ENCODE measurements at regions not wholly inside any gene's neighbourhood (a gene's known extent, or its start where the extent isn't known, plus 50 kb on each side); places are given as distances from the start of the nearest gene placed in this dataset.

DNA sequence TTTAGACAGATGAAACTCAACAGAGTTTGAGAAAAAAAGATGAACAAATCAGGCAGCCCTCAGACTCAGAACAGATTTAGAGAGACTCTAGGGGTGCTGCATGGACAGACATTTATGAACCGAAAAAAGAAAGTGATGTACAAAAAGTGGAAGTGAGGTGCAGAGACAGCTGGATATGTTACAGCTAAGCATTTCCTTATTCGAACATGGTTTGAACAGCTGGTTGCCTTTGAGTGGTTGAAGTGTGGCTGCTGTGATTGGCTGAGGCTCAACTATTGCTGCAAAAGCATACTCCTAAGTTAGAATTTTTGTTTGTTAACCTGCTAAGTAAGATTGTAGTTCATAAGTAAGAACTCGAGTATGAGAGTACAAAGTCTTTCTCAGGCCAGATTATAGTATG, 331.5 kb upstream of the PABPC4L start:
- no peak for TF ChIP-seq CTCF (IDR thresholded peaks at IDR 0.05; ENCODE audit: insufficient read depth, low read length, poor library complexity, severe bottlenecking)
- no peak for DNase-seq (ENCODE audit: low read depth)
- H3K36me3 ChIP-seq (ENCODE audit: control insufficient read depth, insufficient read depth, low read length), result no peaks in the 10 kb centered on the region
- H3K27me3 ChIP-seq (ENCODE audit: control insufficient read depth, insufficient read depth, low read length), result no peaks in the 10 kb centered on the region
- no peak overlapping the region for H3K4me3 ChIP-seq (ENCODE audit: low read depth, low read length)

DNA sequence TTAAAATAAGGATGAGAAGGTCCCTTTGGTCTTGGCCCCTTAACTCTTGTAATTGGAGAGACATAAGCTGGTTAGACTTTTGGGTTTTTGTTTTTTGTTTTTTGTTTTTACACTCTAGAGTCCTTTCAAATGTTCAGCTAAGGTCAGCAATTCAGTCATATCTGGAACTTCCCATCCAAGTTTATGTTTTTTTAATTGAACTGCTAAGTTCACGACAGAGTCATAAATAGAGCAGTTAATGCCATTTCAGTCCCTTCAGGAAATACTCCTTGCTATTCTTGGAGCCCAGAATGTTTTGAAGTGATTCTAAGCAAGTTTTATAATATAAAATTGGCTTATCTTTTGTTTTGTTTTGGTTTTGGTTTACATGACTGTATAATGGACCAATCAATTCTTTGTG, 329.4 kb upstream of the PABPC4L start:
- Histone ChIP-seq H3K4me3 (ENCODE audit: low read depth, low read length) (no peak overlapping the region), H3K27me3 (ENCODE audit: control insufficient read depth, insufficient read depth, low read length) (no peaks in the 10 kb centered on the region), H3K36me3 (ENCODE audit: control insufficient read depth, insufficient read depth, low read length) (no peaks in the 10 kb centered on the region)
- no peak for DNase-seq (ENCODE audit: low read depth)
- TF ChIP-seq CTCF (IDR thresholded peaks at IDR 0.05; ENCODE audit: insufficient read depth, low read length, poor library complexity, severe bottlenecking), result no peak

DNA sequence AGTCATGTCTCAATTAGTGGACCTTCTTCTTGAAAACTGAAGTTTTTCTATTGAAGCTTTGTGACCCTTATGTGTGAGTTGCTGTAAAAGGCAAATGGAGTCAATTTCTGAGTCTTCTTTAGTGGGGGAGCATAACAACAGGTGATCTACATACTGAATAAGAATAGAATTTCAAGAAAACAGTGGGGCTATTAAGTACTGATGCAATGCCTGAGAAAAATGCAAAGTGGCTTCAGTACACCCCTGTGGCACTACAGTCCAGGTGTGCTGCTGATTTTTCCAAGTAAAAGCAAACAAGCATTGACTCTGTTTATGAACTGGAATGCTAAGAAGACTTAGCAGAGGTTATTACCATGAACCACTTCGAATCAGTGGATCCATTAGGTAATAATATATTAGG, 328.0 kb upstream of the PABPC4L start:
- TF ChIP-seq CTCF (IDR thresholded peaks at IDR 0.05; ENCODE audit: insufficient read depth, low read length, poor library complexity, severe bottlenecking), result no peak
- no peaks in the 10 kb centered on the region for H3K36me3 ChIP-seq (ENCODE audit: control insufficient read depth, insufficient read depth, low read length)
- H3K27me3 ChIP-seq (ENCODE audit: control insufficient read depth, insufficient read depth, low read length), result no peaks in the 10 kb centered on the region
- no peak for DNase-seq (ENCODE audit: low read depth)
- no peak overlapping the region for H3K4me3 ChIP-seq (ENCODE audit: low read depth, low read length)

GRCh38 chr4:134518574-134519217, 317.1 kb upstream of the PABPC4L start:
- no peak for DNase-seq (ENCODE audit: low read depth)
- no peak for TF ChIP-seq CTCF (IDR thresholded peaks at IDR 0.05; ENCODE audit: insufficient read depth, low read length, poor library complexity, severe bottlenecking)

DNA sequence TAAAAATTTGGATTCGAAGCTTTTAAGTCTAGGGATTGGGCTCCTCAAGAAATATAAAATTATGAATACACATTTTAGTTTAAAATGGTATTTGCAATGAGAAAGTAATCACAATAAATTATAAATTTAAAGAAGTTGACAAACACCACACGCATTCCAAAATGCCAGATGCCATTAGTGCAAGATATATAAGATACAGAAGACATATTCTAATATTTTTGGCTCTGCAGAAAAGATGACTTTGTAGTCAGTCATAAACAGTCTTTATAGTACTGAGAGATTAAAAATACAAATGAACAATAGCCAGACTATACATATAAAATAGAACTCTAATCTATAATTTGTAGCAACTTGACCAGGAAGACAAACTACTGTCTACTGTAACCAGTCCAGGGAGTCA, 309.0 kb upstream of the PABPC4L start:
- Histone ChIP-seq H3K27me3 (ENCODE audit: control insufficient read depth, insufficient read depth, low read length) (no peaks in the 10 kb centered on the region), H3K4me3 (ENCODE audit: low read depth, low read length) (no peak overlapping the region), H3K36me3 (ENCODE audit: control insufficient read depth, insufficient read depth, low read length) (no peaks in the 10 kb centered on the region)
- no peak for DNase-seq (ENCODE audit: low read depth)
- TF ChIP-seq CTCF (IDR thresholded peaks at IDR 0.05; ENCODE audit: insufficient read depth, low read length, poor library complexity, severe bottlenecking), result no peak

More at GRCh38 chr4:134518574-134519217, 317.1 kb upstream of the PABPC4L start:
- Histone ChIP-seq H3K27me3 (ENCODE audit: control insufficient read depth, insufficient read depth, low read length) (no peaks in the 10 kb centered on the region), H3K36me3 (ENCODE audit: control insufficient read depth, insufficient read depth, low read length) (no peaks in the 10 kb centered on the region), H3K4me3 (ENCODE audit: low read depth, low read length) (no peak overlapping the region)

DNA sequence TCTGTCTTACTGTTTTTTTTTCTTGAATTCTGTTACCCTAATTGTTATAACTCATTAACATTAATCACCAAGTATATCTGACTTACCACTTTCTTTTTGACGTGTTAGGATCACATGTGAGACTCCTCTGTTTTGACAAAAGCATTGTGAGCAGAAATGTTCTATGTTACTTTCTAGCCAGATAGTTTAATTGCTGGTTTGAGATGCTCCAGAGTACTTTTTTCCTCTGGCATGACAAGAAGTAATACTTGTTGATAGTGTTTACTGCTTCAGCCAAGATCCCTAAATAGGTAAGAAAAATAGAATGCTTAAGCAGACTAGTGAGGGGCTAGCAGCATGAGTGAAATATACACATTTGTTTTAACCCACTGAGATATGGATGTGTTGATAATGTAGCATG, 303.9 kb upstream of the PABPC4L start:
- no peak for DNase-seq (ENCODE audit: low read depth)
- Histone ChIP-seq H3K4me3 (ENCODE audit: low read depth, low read length) (no peak overlapping the region), H3K36me3 (ENCODE audit: control insufficient read depth, insufficient read depth, low read length) (no peaks in the 10 kb centered on the region), H3K27me3 (ENCODE audit: control insufficient read depth, insufficient read depth, low read length) (no peaks in the 10 kb centered on the region)
- no peak for TF ChIP-seq CTCF (IDR thresholded peaks at IDR 0.05; ENCODE audit: insufficient read depth, low read length, poor library complexity, severe bottlenecking)

Data from kidney epithelial cell (primary cell).